SK-N-SH treated with all-trans-retinoic acid at 6 μM for 48 hours (cell line): ENCODE measurements at regions not wholly inside any gene's neighbourhood (a gene's known extent, or its start where the extent isn't known, plus 50 kb on each side); places are given as distances from the start of the nearest gene placed in this dataset.

ENCODE experiments used
- ARNTL ChIP-seq: fragments of 450-650 bp; formaldehyde crosslinking; IDR thresholded peaks from 2 replicates; pipeline ENCODE4 v1.5.0; 2020; ENCODE audit warnings: low read depth, mild to moderate bottlenecking, moderate library complexity, borderline replicate concordance
- RARB ChIP-seq: fragments of 250-450 bp; sonication (Bioruptor Pico); IDR thresholded peaks from 2 replicates; pipeline ENCODE4 v1.8.0; 2021; ENCODE audit warnings: mild to moderate bottlenecking, moderate library complexity
- SNAI2 ChIP-seq: fragments of 250-450 bp; sonication (Bioruptor Pico); IDR thresholded peaks from 2 replicates; pipeline ENCODE4 v1.5.0; 2020; ENCODE audit warnings: mild to moderate bottlenecking, moderate library complexity
- TCF4 ChIP-seq: fragments of 250-450 bp; sonication (Bioruptor Pico); IDR thresholded peaks from 2 replicates; pipeline ENCODE4 v1.8.0; 2021; ENCODE audit warnings: mild to moderate bottlenecking, moderate library complexity, borderline replicate concordance
- TSHZ2 ChIP-seq: fragments of 250-450 bp; sonication (Bioruptor Pico); IDR thresholded peaks from 2 replicates; pipeline ENCODE4 v1.5.0; 2020; ENCODE audit warnings: mild to moderate bottlenecking, moderate library complexity
- ZFP3 ChIP-seq: fragments of 250-450 bp; sonication (Bioruptor Pico); IDR thresholded peaks from 2 replicates; pipeline ENCODE4 v1.5.0; 2020; ENCODE audit warnings: mild to moderate bottlenecking, moderate library complexity
- ZNF565 ChIP-seq: fragments of 450-650 bp; formaldehyde crosslinking; conservative IDR thresholded peaks from 2 replicates; pipeline ENCODE4 v1.5.0; 2020; ENCODE audit warnings: low read depth, mild to moderate bottlenecking, moderate library complexity

GRCh38 chr4:107147873-107148272 is 111.8 kb upstream of the DKK2 start:
- no peak for TF ChIP-seq ZFP3 (CRISPR knock-in tag)
- TF ChIP-seq ZNF565 (CRISPR knock-in tag), result no peak
- no peak for TF ChIP-seq TSHZ2 (CRISPR knock-in tag)
- TF ChIP-seq SNAI2 (CRISPR knock-in tag), result no peak
- no peak for TF ChIP-seq RARB
- no peak for TF ChIP-seq TCF4 (CRISPR knock-in tag)
- TF ChIP-seq ARNTL (CRISPR knock-in tag), result no peak
